Fibroblast of lung (primary cell): ENCODE measurements at regions not wholly inside any gene's neighbourhood (a gene's known extent, or its start where the extent isn't known, plus 50 kb on each side); places are given as distances from the start of the nearest gene placed in this dataset.

Experiments
- DNase-seq, 2 donors: peaks; one replicate each; pipeline versions ENCODE4 v3.0.0 to v3.0.0-alpha.2; 2010; ENCODE audit warnings: low read depth in 2 of 2
- H2AFZ ChIP-seq: 2 replicates; pipeline ENCODE4 v1.5.1; 2012; ENCODE audit warnings: low read length, control low read depth, inconsistent platforms
- H3K27ac ChIP-seq: 2 replicates; pipeline ENCODE4 v1.5.1; 2011; ENCODE audit warnings: low read length, control low read depth; ENCODE audit not compliant: insufficient read depth
- H3K27me3 ChIP-seq: 2 replicates; pipeline ENCODE4 v1.5.1; 2011; ENCODE audit warnings: mild to moderate bottlenecking, low read length; ENCODE audit not compliant: control insufficient read depth, insufficient read depth
- H3K36me3 ChIP-seq: 2 replicates; pipeline ENCODE4 v1.5.1; 2011; ENCODE audit warnings: low read length; ENCODE audit not compliant: control insufficient read depth, insufficient read depth
- H3K4me1 ChIP-seq: 2 replicates; pipeline ENCODE4 v1.5.1; 2011; ENCODE audit warnings: low read length; ENCODE audit not compliant: control insufficient read depth, insufficient read depth; ENCODE audit errors: extremely low read depth
- H3K4me2 ChIP-seq: 2 replicates; pipeline ENCODE4 v1.5.1; 2011; ENCODE audit warnings: low read length, control low read depth; ENCODE audit not compliant: insufficient read depth; ENCODE audit errors: extremely low read depth
- H3K4me3 ChIP-seq, 4 experiments: fragments of 200-600 bp in 1 of 4; sonication (generic) in 1 of 4; replicated peaks in 1 of 4; 2 replicates each; pipeline ENCODE4 v1.5.1; 2011 to 2016; ENCODE audit warnings: low read length in 4 of 4, low read depth in 3 of 4, mild to moderate bottlenecking in 3 of 4, control low read depth in 2 of 4, inconsistent platforms in 1 of 4, mixed read lengths in 1 of 4; ENCODE audit not compliant: insufficient read depth in 1 of 4; ENCODE audit errors: control extremely low read depth in 1 of 4
- H3K79me2 ChIP-seq: 2 replicates; pipeline ENCODE4 v1.5.1; 2012; ENCODE audit warnings: mild to moderate bottlenecking, low read length, inconsistent platforms; ENCODE audit not compliant: control insufficient read depth, insufficient read depth
- H3K9ac ChIP-seq: 2 replicates; pipeline ENCODE4 v1.5.1; 2011; ENCODE audit warnings: mild to moderate bottlenecking, low read length, control low read depth; ENCODE audit not compliant: insufficient read depth
- H3K9me3 ChIP-seq: 2 replicates; pipeline ENCODE4 v1.5.1; 2012; ENCODE audit warnings: low read depth, low read length; ENCODE audit not compliant: control insufficient read depth, insufficient read depth
- H4K20me1 ChIP-seq: 2 replicates; pipeline ENCODE4 v1.5.1; 2011; ENCODE audit warnings: low read length; ENCODE audit not compliant: control insufficient read depth, insufficient read depth; ENCODE audit errors: extremely low read depth
- CTCF ChIP-seq, 2 donors: IDR thresholded peaks in 1 of 2; conservative IDR thresholded peaks in 1 of 2; 1 replicate in 1 of 2; 2 replicates in 1 of 2; pipeline ENCODE4 v1.5.1; 2011 to 2012; ENCODE audit warnings: low read length in 2 of 2, control low read depth in 1 of 2, inconsistent platforms in 1 of 2, low read depth in 1 of 2, mild to moderate bottlenecking in 1 of 2
- EZH2 ChIP-seq: IDR thresholded peaks from 2 replicates; pipeline ENCODE4 v1.5.1; 2012; ENCODE audit warnings: low read length, control low read depth, mild to moderate bottlenecking; ENCODE audit errors: missing control alignments

- Histone ChIP-seq H3K4me3 (no peak overlapping the region), H3K36me3 (peaks cover 5% of the 10 kb centered on the region), H3K9me3 (no peaks in the 10 kb centered on the region), H3K4me2 (no peak overlapping the region), H3K9ac (no peak overlapping the region), H3K27me3 (no peaks in the 10 kb centered on the region), H4K20me1 (no peaks in the 10 kb centered on the region), H3K27ac (peak overlapping the region; percentile 23), H3K4me1 (peaks cover 22% of the 10 kb centered on the region), H3K79me2 (peaks cover 93% of the 10 kb centered on the region), H2AFZ (no peak overlapping the region)
- no peak for TF ChIP-seq EZH2
- TF ChIP-seq CTCF (conservative IDR thresholded peaks at IDR 0.05 in 1 of 2, IDR thresholded peaks at IDR 0.05 in 1 of 2; ENCODE audit: low read depth in 1 of 2, low read length in 2 of 2), result no peak
- DNase-seq, result peak; percentile 62 to 89
Measured at GRCh38 chr3:141421639-141422319, 53.5 kb downstream of the ZBTB38 start.

- H3K27ac ChIP-seq, result peak overlapping the region; percentile 1
- no peak for TF ChIP-seq EZH2
- no peak overlapping the region for H2AFZ ChIP-seq
- peaks cover 7% of the 10 kb centered on the region for H3K36me3 ChIP-seq
- no peaks in the 10 kb centered on the region for H3K9me3 ChIP-seq
- H3K27me3 ChIP-seq, result no peaks in the 10 kb centered on the region
- H3K4me1 ChIP-seq, result peaks cover 29% of the 10 kb centered on the region
- no peak overlapping the region for H3K4me2 ChIP-seq
- no peaks in the 10 kb centered on the region for H4K20me1 ChIP-seq
- H3K4me3 ChIP-seq, result no peak overlapping the region
- no peak for DNase-seq
- no peak overlapping the region for H3K9ac ChIP-seq
- peaks cover 93% of the 10 kb centered on the region for H3K79me2 ChIP-seq
Measured at GRCh38 chr3:141422961-141423582, 54.8 kb downstream of the ZBTB38 start.

- Histone ChIP-seq H3K79me2 (peaks cover 90% of the 10 kb centered on the region), H3K9ac (no peak overlapping the region), H4K20me1 (no peaks in the 10 kb centered on the region), H3K4me2 (peak overlapping the region; percentile 2), H3K9me3 (no peaks in the 10 kb centered on the region), H3K4me3 (no peak overlapping the region), H3K36me3 (peaks cover 14% of the 10 kb centered on the region), H3K27me3 (no peaks in the 10 kb centered on the region), H3K27ac (peak overlapping the region; percentile 5), H2AFZ (no peak overlapping the region), H3K4me1 (peaks cover 33% of the 10 kb centered on the region)
- peak in 1 of 2 donors; percentile 77 for DNase-seq
- TF ChIP-seq CTCF (conservative IDR thresholded peaks at IDR 0.05 in 1 of 2, IDR thresholded peaks at IDR 0.05 in 1 of 2; ENCODE audit: low read depth in 1 of 2, low read length in 2 of 2) (no peak), EZH2 (no peak)
Measured at GRCh38 chr3:141425523-141426233, 57.4 kb downstream of the ZBTB38 start.
